ENCODE measurements at regions not wholly inside any gene's neighbourhood (a gene's known extent, or its start where the extent isn't known, plus 50 kb on each side); places are given as distances from the start of the nearest gene placed in this dataset.
"Not testable (repeated sequence)": the region's sequence is repeated elsewhere in the genome, so short reads cannot be mapped to it uniquely, and the experiment has no call there.

DNA sequence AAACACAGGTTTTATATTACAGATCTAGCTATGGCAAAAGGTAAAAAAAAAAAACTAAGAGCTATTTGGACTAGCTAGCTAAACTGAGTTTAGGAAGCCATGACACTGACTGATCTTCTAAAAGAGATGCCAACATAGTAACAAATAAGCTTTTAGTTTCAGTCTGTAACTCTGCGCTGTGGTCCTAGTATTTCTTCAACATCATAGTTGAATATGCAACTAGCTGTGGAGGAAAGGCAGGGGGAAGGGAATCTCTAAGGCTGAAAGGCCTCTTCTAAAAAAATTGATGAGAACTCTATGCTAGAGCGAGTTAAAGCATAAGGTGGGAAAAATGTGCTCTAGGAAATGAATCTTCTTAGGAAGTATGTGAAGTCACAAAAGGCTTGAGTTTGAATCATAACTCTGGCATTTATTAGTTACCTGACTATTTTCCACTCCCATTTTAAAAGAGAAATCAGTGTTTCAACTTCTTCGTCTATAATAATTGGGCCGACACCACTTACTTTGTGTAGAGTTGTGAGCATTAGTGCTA is 108.8 kb downstream of the NBPF12 start:
- TF ChIP-seq CTCF (IDR thresholded peaks at IDR 0.05; ENCODE audit: extremely low read depth in 1 of 2, insufficient read depth in 1 of 2, low read depth in 1 of 2, low read length in 2 of 2); EZH2 (IDR thresholded peaks at IDR 0.05; ENCODE audit: borderline replicate concordance, low read depth, low read length, severe bottlenecking); GATA2 (IDR thresholded peaks at IDR 0.05; ENCODE audit: insufficient read depth, insufficient read length, low read depth, low read length); POLR2AphosphoS5 (IDR thresholded peaks at IDR 0.05; ENCODE audit: insufficient read depth, low read depth, low read length); POLR2A (IDR thresholded peaks at IDR 0.05; ENCODE audit: low read depth, low read length): not testable (repeated sequence)
